Muscle layer of colon (tissue), 2 donors: ENCODE measurements at regions not wholly inside any gene's neighbourhood (a gene's known extent, or its start where the extent isn't known, plus 50 kb on each side); places are given as distances from the start of the nearest gene placed in this dataset.
"Not testable (repeated sequence)": the region's sequence is repeated elsewhere in the genome, so short reads cannot be mapped to it uniquely, and the experiment has no call there.

Source experiments
- H3K27ac ChIP-seq: one replicate; pipeline ENCODE4 v1.7.0; 2013; ENCODE audit warnings: low read depth, mild to moderate bottlenecking, low read length, moderate library complexity
- H3K27me3 ChIP-seq, 2 donors: one replicate each; pipeline ENCODE4 v1.7.0; 2013; ENCODE audit warnings: low read length in 2 of 2, mild to moderate bottlenecking in 2 of 2; ENCODE audit not compliant: insufficient read depth in 2 of 2, control insufficient read depth in 1 of 2
- H3K36me3 ChIP-seq: one replicate; pipeline ENCODE4 v1.7.0; 2013; ENCODE audit warnings: mild to moderate bottlenecking, low read length; ENCODE audit not compliant: insufficient read depth
- H3K4me1 ChIP-seq: one replicate; pipeline ENCODE4 v1.7.0; 2013; ENCODE audit warnings: mild to moderate bottlenecking, low read length; ENCODE audit not compliant: insufficient read depth
- H3K4me3 ChIP-seq, 2 donors: one replicate each; pipeline ENCODE4 v1.7.0; 2013; ENCODE audit warnings: low read length in 2 of 2, low read depth in 1 of 2, mild to moderate bottlenecking in 1 of 2, moderate library complexity in 1 of 2
- H3K9ac ChIP-seq: one replicate; pipeline ENCODE4 v1.7.0; 2013; ENCODE audit warnings: low read length
- H3K9me3 ChIP-seq: one replicate; pipeline ENCODE4 v1.7.0; 2013; ENCODE audit warnings: mild to moderate bottlenecking, low read length
- donor health status: abdominal sarcoma.
- donor health status: Adenocarcinoma of cecum.

DNA sequence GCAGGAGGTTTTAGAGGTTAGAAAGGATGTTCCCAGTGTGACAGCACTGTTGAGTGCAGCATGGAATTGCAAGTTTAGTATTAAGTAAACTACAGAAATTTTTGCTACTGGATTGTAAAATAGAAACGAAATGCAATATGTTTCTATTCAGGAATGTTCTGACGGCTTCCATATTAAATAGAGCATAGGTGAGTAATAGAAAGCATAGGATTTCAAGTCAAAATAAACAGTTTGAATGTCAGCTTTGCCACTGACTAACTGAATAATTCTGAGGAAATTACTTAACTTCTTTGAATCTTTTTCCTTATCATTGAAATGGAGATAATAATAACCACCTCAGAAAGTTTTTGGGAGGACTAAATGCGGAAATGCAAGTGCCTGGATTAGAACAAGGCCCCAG is 331.9 kb upstream of the GK2 start:
- no peak overlapping the region for H3K4me3 ChIP-seq
- no peak overlapping the region for H3K9ac ChIP-seq
- no peaks in the 10 kb centered on the region for H3K9me3 ChIP-seq
- H3K27me3 ChIP-seq, result no peaks in the 10 kb centered on the region
- no peaks in the 10 kb centered on the region for H3K4me1 ChIP-seq
- H3K36me3 ChIP-seq, result no peaks in the 10 kb centered on the region
- H3K27ac ChIP-seq, result no peak overlapping the region

DNA sequence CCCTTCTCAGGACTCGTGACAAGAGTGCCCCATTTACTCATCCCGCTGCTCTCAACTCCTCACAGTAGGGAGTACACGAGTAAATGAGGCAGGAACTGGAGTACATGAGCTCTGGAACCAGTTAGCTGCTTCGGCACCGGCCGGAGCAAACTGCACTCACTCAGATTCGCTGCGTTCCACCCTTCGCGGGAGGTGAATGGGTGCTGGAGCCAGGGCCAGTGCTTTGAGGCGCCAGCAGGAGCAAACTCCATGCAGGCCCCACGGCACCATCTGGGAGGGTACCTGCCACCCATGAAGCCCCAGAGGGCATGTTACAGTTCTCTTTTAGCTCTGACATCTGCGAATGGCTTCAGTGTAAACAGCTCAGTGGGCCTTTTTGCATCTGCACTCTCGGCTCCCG is 315.5 kb upstream of the GK2 start:
- Histone ChIP-seq H3K27ac (no peak overlapping the region), H3K4me1 (peaks cover 4% of the 10 kb centered on the region), H3K4me3 (no peak overlapping the region), H3K36me3 (no peaks in the 10 kb centered on the region), H3K9ac (no peak overlapping the region), H3K27me3 (no peaks in the 10 kb centered on the region), H3K9me3 (no peaks in the 10 kb centered on the region)

DNA sequence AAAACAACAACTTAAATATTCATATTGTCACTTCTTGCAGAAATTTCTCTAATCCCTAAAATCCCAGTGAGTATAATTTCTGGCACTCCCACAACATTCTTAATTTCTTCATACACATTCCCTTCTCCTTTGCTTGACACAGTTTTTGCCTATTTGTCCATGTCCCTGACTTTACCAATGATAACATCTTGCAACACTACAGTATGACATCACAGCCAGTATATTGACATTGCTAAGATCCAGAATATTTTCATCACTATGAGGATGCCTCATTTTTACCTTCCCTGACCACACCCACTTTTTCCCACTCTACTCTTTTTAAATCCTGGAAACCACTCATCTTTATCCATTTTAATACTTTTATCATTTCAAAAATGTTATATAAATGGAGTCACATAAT is 292.3 kb upstream of the GK2 start:
- Histone ChIP-seq H3K36me3 (no peaks in the 10 kb centered on the region), H3K27ac (no peak overlapping the region), H3K9ac (no peak overlapping the region), H3K4me1 (no peaks in the 10 kb centered on the region), H3K27me3 (no peaks in the 10 kb centered on the region), H3K4me3 (no peak overlapping the region), H3K9me3 (no peaks in the 10 kb centered on the region)

DNA sequence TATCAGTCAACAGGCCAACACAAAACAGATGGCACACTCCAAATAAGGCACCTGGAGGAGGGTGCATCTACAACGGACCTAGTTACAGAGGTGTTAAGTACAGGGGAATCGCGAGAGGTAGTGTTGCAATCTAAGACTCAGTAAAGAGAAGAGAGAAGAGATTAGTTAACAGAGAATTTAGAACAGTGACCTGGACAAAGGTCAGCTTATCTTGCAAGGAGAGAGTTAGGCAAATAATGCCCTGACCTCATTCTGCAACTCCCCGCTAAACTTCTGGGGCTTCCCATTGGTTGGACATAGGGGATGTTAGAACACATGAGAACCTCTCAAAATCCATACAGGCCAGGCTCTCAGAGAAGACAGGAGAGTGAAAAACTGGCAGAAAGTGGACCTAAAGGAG is 289.4 kb upstream of the GK2 start:
- Histone ChIP-seq H3K9ac (no peak overlapping the region), H3K27ac (no peak overlapping the region), H3K4me1 (no peaks in the 10 kb centered on the region), H3K9me3 (no peaks in the 10 kb centered on the region), H3K27me3 (no peaks in the 10 kb centered on the region), H3K4me3 (no peak overlapping the region), H3K36me3 (no peaks in the 10 kb centered on the region)

DNA sequence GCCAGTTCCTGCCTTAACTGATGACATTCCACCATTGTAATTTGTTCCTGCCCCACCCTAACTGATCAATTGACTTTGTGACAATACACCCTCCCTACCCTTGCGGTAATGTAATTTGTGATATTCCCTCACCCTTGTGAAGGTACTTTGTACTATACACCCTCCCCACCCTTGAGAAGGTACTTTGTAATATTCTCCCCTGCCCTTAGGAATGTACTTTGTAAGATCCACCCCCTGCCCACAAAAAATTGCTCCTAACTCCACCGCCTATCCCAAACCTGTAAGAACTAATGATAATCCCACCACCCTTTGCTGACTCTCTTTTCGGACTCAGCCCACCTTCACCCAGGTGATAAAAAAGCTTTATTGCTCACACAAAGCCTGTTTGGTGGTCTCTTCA is 288.5 kb upstream of the GK2 start:
- not testable (repeated sequence) for H3K4me3 ChIP-seq, H3K9ac ChIP-seq, H3K9me3 ChIP-seq, H3K4me1 ChIP-seq, H3K27ac ChIP-seq, H3K27me3 ChIP-seq, H3K36me3 ChIP-seq

DNA sequence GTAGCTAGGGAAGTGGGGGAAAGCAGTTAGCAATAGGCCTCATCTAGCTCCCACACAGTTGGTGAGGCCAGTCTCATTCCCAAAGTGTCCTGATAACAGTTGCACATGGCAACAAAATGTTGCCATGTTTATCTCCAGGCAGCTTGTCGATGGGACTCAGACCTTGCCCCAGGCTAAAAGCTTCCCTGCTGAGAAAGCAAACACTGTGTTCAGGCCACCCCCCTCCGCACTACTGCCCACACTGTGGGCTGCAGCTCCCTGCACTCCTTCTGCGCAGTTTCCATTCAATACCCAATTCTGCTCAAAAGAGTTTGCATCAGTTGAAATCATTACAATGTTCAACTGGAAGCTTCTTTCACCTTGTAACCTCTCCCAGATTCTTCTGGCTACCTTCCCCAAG is 287.8 kb upstream of the GK2 start:
- no peak overlapping the region for H3K9ac ChIP-seq
- no peaks in the 10 kb centered on the region for H3K9me3 ChIP-seq
- no peaks in the 10 kb centered on the region for H3K4me1 ChIP-seq
- H3K27me3 ChIP-seq, result no peaks in the 10 kb centered on the region
- H3K36me3 ChIP-seq, result no peaks in the 10 kb centered on the region
- H3K27ac ChIP-seq, result no peak overlapping the region
- no peak overlapping the region for H3K4me3 ChIP-seq

DNA sequence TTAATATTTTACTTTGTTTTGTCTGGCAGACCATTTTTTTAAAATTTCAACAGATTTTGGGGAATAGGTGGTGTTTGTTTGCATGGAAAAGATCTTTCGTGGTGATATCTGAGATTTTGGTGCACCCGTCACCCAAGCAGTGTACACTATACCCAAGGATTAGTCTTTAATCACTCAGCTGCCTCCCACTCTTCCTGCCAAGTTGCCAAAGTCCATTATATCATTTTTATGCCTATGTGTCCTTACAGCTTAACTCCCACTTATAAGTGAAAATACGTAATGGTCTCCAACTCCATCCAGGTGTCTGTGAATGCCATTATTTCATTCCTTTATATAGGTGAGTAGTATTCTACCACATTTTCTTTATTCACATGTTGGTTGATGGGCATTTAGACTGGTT is 281.7 kb upstream of the GK2 start:
- Histone ChIP-seq H3K36me3 (no peaks in the 10 kb centered on the region), H3K27me3 (no peaks in the 10 kb centered on the region), H3K9ac (no peak overlapping the region), H3K9me3 (no peaks in the 10 kb centered on the region), H3K4me3 (no peak overlapping the region), H3K27ac (no peak overlapping the region), H3K4me1 (no peaks in the 10 kb centered on the region)

DNA sequence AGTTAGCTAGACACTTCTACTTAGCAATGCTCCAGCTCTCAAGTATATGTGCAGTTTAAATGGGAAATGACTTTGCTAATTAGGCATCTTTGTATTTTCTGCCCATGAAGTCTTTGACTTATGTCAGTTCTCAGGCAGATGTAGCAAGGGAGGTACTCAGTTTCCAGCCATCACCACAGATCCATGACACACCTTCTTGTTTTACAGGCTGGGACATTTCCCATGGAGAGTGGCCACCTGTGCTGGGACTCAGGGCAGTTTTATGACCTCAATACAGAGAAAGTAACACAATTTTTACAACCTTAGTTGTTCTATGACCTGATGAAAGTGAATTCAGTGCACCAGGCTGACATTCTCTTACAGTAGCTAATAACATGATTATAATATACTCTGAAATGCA is 280.7 kb upstream of the GK2 start:
- Histone ChIP-seq H3K36me3 (no peaks in the 10 kb centered on the region), H3K4me1 (no peaks in the 10 kb centered on the region), H3K27me3 (no peaks in the 10 kb centered on the region), H3K9me3 (no peaks in the 10 kb centered on the region), H3K27ac (no peak overlapping the region), H3K9ac (no peak overlapping the region), H3K4me3 (no peak overlapping the region)

DNA sequence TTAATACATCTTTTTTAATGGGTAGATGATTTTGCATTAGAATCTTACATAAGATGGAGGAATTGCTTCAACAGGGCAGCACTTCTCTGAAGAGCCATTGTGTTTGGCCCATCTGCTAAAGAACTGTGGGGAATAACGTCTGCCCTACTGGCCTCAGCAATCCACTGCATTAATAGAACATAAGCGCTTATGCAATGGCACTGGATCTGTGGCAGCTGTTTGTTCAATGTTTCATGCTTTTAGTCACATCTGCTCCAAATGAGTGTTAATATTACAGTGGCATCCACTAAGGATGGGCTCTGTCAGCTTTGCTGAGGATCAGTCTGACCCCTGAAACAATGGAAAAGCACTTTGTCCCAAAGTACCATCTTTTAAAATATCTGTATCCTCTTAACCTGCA is 279.0 kb upstream of the GK2 start:
- H3K27ac ChIP-seq, result no peak overlapping the region
- H3K4me3 ChIP-seq, result no peak overlapping the region
- peaks cover 12% of the 10 kb centered on the region for H3K4me1 ChIP-seq
- no peaks in the 10 kb centered on the region for H3K36me3 ChIP-seq
- no peaks in the 10 kb centered on the region for H3K27me3 ChIP-seq
- H3K9ac ChIP-seq, result no peak overlapping the region
- H3K9me3 ChIP-seq, result no peaks in the 10 kb centered on the region

DNA sequence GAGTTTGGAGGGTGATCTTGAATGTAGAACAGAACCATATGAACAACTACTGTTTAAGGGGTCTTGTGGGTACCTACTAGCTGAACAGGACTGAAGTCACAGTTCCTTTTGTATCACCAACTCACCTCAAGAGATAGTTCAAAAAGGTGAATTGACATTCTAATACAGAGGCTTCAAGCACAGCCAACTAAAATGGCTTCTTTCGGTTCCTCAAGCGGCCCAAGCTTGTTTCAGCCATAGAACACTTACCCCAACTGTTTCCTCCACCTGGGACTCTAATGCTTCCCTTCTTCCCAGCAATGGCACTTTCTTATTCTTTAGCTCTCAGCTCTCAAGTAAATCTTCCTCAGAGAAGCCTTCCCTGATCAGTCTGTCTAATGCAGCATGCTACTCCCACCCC is 277.5 kb upstream of the GK2 start:
- no peak overlapping the region for H3K4me3 ChIP-seq
- no peaks in the 10 kb centered on the region for H3K27me3 ChIP-seq
- no peaks in the 10 kb centered on the region for H3K9me3 ChIP-seq
- peaks cover 12% of the 10 kb centered on the region for H3K4me1 ChIP-seq
- no peak overlapping the region for H3K27ac ChIP-seq
- no peak overlapping the region for H3K9ac ChIP-seq
- H3K36me3 ChIP-seq, result no peaks in the 10 kb centered on the region

DNA sequence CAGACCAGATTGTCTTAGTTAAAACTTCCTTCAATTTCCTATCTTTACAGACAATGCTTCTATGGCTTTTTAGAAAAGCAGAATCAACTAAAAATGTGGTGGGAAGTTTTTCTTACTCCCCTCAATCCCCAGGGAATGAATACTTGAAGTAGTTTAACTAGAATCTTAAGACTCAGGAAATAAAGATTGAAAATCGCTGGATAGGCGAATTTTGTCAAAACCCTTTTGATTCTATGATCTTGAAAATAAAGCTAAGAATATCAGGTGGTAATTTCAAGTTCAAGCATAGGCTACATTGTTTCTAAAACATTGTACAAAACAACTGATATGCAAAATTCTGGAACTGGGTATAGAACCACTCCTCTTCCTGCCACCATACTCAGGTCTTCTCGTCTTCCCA is 276.5 kb upstream of the GK2 start:
- H3K9me3 ChIP-seq, result no peaks in the 10 kb centered on the region

DNA sequence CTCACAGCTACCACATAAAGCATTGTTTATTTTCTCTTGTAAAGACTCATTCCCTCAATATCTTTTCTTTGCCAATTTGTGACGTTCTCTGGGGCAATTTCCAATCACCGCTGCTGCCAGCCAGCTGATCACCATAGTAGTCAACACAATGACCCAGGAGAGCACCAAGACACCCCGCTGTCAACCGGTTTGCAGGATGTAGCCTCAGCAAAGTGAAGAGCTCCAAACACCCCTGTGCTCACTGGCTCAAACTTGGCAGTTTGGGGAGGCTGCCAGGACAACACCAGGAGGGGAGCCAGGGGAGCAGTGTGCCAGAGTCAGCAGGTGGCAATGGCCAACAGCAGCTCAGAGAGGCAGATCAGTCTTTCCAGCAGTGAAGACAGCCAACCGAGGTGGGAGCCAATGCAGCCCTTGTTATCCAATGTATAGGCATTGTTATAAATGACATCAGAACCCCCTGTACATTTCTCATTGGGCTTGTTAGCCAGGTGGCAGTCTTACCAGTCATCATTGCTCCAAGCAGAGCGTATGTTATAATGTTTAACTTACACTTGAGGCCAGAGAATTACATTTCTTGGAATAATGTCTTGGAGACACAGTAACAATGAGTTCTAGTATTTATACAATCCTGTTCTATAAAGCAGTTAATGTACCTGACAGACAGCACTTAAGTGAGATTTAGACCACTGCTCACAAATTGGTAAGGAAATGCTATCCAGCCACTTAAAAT is 274.9 kb upstream of the GK2 start:
- Histone ChIP-seq H3K27me3 (no peaks in the 10 kb centered on the region), H3K4me3 (no peak overlapping the region), H3K4me1 (peaks cover 12% of the 10 kb centered on the region), H3K9ac (no peak overlapping the region), H3K9me3 (no peaks in the 10 kb centered on the region), H3K27ac (no peak overlapping the region), H3K36me3 (no peaks in the 10 kb centered on the region)

More for the DNA sequence above, 276.5 kb upstream of the GK2 start:
- H3K4me1 ChIP-seq, result peaks cover 12% of the 10 kb centered on the region
- no peak overlapping the region for H3K27ac ChIP-seq
- H3K36me3 ChIP-seq, result no peaks in the 10 kb centered on the region
- H3K4me3 ChIP-seq, result no peak overlapping the region
- H3K27me3 ChIP-seq, result no peaks in the 10 kb centered on the region
- H3K9ac ChIP-seq, result no peak overlapping the region
